GM23338 (cell line): ENCODE measurements at regions not wholly inside any gene's neighbourhood (a gene's known extent, or its start where the extent isn't known, plus 50 kb on each side); places are given as distances from the start of the nearest gene placed in this dataset.

Experiments used
- ATAC-seq: fragments of 200-7000 bp; cut with Tn5 transposase; 3 replicates; pipeline ENCODE4 v1.9.1; 2020
- DNase-seq: peaks from one replicate; pipeline ENCODE4 v3.0.0-alpha.2; 2015; ENCODE audit warnings: low spot score
- H2AFZ ChIP-seq: fragments of 200-600 bp; sonication (generic); 2 replicates; pipeline ENCODE4 v1.8.0; 2016; ENCODE audit warnings: antibody characterized with exemption, mild to moderate bottlenecking, moderate library complexity
- H3F3A ChIP-seq: fragments of 200-600 bp; sonication (generic); replicated peaks from 2 replicates; pipeline ENCODE4 v1.8.0; 2017; ENCODE audit warnings: antibody characterized with exemption, mixed run types, low read depth
- H3K27ac ChIP-seq: fragments of 200-600 bp; sonication (generic); 2 replicates; pipeline ENCODE4 v1.6.1; 2016; ENCODE audit warnings: low read depth
- H3K27me3 ChIP-seq: fragments of 200-600 bp; sonication (generic); 2 replicates; pipeline ENCODE4 v1.8.0; 2016; ENCODE audit warnings: mild to moderate bottlenecking, mixed run types, moderate library complexity; ENCODE audit not compliant: insufficient read depth
- H3K36me3 ChIP-seq: fragments of 200-600 bp; sonication (generic); 2 replicates; pipeline ENCODE4 v1.8.0; 2016; ENCODE audit warnings: mild to moderate bottlenecking; ENCODE audit not compliant: insufficient read depth
- H3K4me1 ChIP-seq: fragments of 200-600 bp; sonication (generic); 2 replicates; pipeline ENCODE4 v1.8.0; 2016; ENCODE audit warnings: mild to moderate bottlenecking, moderate library complexity; ENCODE audit not compliant: insufficient read depth
- H3K4me2 ChIP-seq: fragments of 200-600 bp; sonication (generic); 2 replicates; pipeline ENCODE4 v1.7.1; 2017; ENCODE audit warnings: mixed run types
- H3K4me3 ChIP-seq: fragments of 200-600 bp; sonication (generic); 2 replicates; pipeline ENCODE4 v1.6.1; 2016; ENCODE audit warnings: mixed run types
- H3K79me2 ChIP-seq: fragments of 200-600 bp; sonication (generic); replicated peaks from 2 replicates; pipeline ENCODE4 v1.8.0; 2017; ENCODE audit warnings: mild to moderate bottlenecking; ENCODE audit not compliant: insufficient read depth
- H3K9me2 ChIP-seq: fragments of 200-600 bp; sonication (generic); 2 replicates; pipeline ENCODE4 v1.8.0; 2017; ENCODE audit not compliant: insufficient read depth
- H4K20me1 ChIP-seq: fragments of 200-600 bp; sonication (generic); replicated peaks from 2 replicates; pipeline ENCODE4 v1.8.0; 2017; ENCODE audit warnings: mild to moderate bottlenecking; ENCODE audit not compliant: insufficient read depth
- H3K27ac Mint-ChIP-seq: 2 replicates; pipeline ENCODE4 v1.8.0; 2020; ENCODE audit warnings: inconsistent platforms, mild to moderate bottlenecking, moderate library complexity, mixed read lengths
- H3K27me3 Mint-ChIP-seq: 3 replicates; pipeline ENCODE4 v1.8.0; 2022; ENCODE audit warnings: low read depth, mild to moderate bottlenecking, moderate library complexity, mixed read lengths, inconsistent platforms; ENCODE audit not compliant: insufficient read depth, poor library complexity
- H3K36me3 Mint-ChIP-seq: 3 replicates; pipeline ENCODE4 v1.8.0; 2021; ENCODE audit warnings: low read depth, mild to moderate bottlenecking, inconsistent platforms, moderate library complexity, mixed read lengths
- H3K4me1 Mint-ChIP-seq: 3 replicates; pipeline ENCODE4 v1.8.0; 2020; ENCODE audit warnings: mild to moderate bottlenecking, inconsistent platforms, mixed read lengths
- H3K4me3 Mint-ChIP-seq: 3 replicates; pipeline ENCODE4 v1.8.0; 2021; ENCODE audit warnings: moderate library complexity, mild to moderate bottlenecking, inconsistent platforms, mixed read lengths
- H3K9me3 Mint-ChIP-seq: 3 replicates; pipeline ENCODE4 v1.8.0; 2020; ENCODE audit warnings: moderate library complexity, mild to moderate bottlenecking, inconsistent platforms, mixed read lengths
- CREB1 ChIP-seq: fragments of 250-450 bp; sonication (Bioruptor Pico); IDR thresholded peaks from 2 replicates; pipeline ENCODE4 v1.5.0; 2020; ENCODE audit warnings: low read depth, mild to moderate bottlenecking, moderate library complexity
- CTCF ChIP-seq, 2 experiments: fragments of 200-600 bp in 1 of 2; sonication (generic) in 1 of 2; conservative IDR thresholded peaks; 2 replicates each; pipeline versions ENCODE4 v1.5.1 to v1.6.1; 2016 to 2017; ENCODE audit warnings: antibody characterized with exemption in 2 of 2, low read depth in 2 of 2, mild to moderate bottlenecking in 2 of 2, moderate library complexity in 1 of 2
- EZH2 ChIP-seq: fragments of 200-600 bp; sonication (generic); IDR thresholded peaks from one replicate; pipeline ENCODE4 v1.8.0; 2017; ENCODE audit warnings: antibody characterized with exemption, mild to moderate bottlenecking, low read depth; ENCODE audit not compliant: unreplicated experiment
- EZH2phosphoT487 ChIP-seq: fragments of 200-600 bp; sonication (generic); IDR thresholded peaks from one replicate; pipeline ENCODE4 v1.8.1; 2018; ENCODE audit warnings: antibody characterized with exemption; ENCODE audit not compliant: unreplicated experiment
- JUNB ChIP-seq: IDR thresholded peaks from one replicate; pipeline ENCODE4 v1.6.1; 2016; ENCODE audit warnings: antibody characterized with exemption; ENCODE audit not compliant: unreplicated experiment
- POLR2AphosphoS5 ChIP-seq: IDR thresholded peaks from 2 replicates; pipeline ENCODE4 v1.6.1; 2016; ENCODE audit warnings: antibody characterized with exemption, low read depth
- ZNF331 ChIP-seq: fragments of 250-450 bp; sonication (Bioruptor Pico); IDR thresholded peaks from 2 replicates; pipeline ENCODE4 v1.5.0; 2020; ENCODE audit warnings: low read depth, mild to moderate bottlenecking, moderate library complexity
- ZNF462 ChIP-seq: fragments of 250-450 bp; sonication (Bioruptor Pico); IDR thresholded peaks from 2 replicates; pipeline ENCODE4 v1.5.0; 2020; ENCODE audit warnings: mild to moderate bottlenecking, moderate library complexity

GRCh38 chr2:176662753-176663152 lies 393.5 kb downstream of the MTX2 start (continued):
- TF ChIP-seq ZNF462 (CRISPR knock-in tag), result no peak
- no peak for TF ChIP-seq POLR2AphosphoS5
- no peak for TF ChIP-seq ZNF331 (CRISPR knock-in tag)
- TF ChIP-seq EZH2, result no peak
- no peak for TF ChIP-seq CTCF (conservative IDR thresholded peaks at IDR 0.05; ENCODE audit: low read depth in 2 of 2)
- no peak for TF ChIP-seq EZH2phosphoT487
- no peak for TF ChIP-seq CREB1 (CRISPR knock-in tag)

- Histone ChIP-seq H3K4me3 (no peak overlapping the region), H3K27ac (no peak overlapping the region), H3K79me2 (no peaks in the 10 kb centered on the region), H2AFZ (no peak overlapping the region), H4K20me1 (no peaks in the 10 kb centered on the region), H3K27me3 (peaks cover 60% of the 10 kb centered on the region), H3K4me2 (no peak overlapping the region), H3K9me2 (peaks cover 7% of the 10 kb centered on the region), H3K4me1 (peaks cover under 1% of the 10 kb centered on the region; the same call in 1 of the 2 replicates), H3K36me3 (no peaks in the 10 kb centered on the region), H3F3A (no peaks in the 10 kb centered on the region)
- H3K27ac Mint-ChIP-seq, result no peak overlapping the region
- H3K4me3 Mint-ChIP-seq, result no peak overlapping the region
- peaks cover 26% of the 10 kb centered on the region for H3K27me3 Mint-ChIP-seq
- ATAC-seq, result peak; percentile 34; the same call in 1 of the 3 replicates
- no peaks in the 10 kb centered on the region for H3K36me3 Mint-ChIP-seq
- DNase-seq, result no peak
- H3K9me3 Mint-ChIP-seq, result no peaks in the 10 kb centered on the region
- H3K4me1 Mint-ChIP-seq, result peaks cover 11% of the 10 kb centered on the region; the same call in 2 of the 3 replicates
- TF ChIP-seq CREB1 (CRISPR knock-in tag), result no peak
- no peak for TF ChIP-seq ZNF462 (CRISPR knock-in tag)
- no peak for TF ChIP-seq ZNF331 (CRISPR knock-in tag)
- TF ChIP-seq EZH2phosphoT487, result no peak
- no peak for TF ChIP-seq JUNB
Measured at GRCh38 chr2:176664478-176664877, 395.2 kb downstream of the MTX2 start.
